B cell (primary cell): ENCODE measurements at regions not wholly inside any gene's neighbourhood (a gene's known extent, or its start where the extent isn't known, plus 50 kb on each side); places are given as distances from the start of the nearest gene placed in this dataset.

Experiments
- ATAC-seq: fragments of 200-7000 bp; cut with Tn5 transposase; one replicate; pipeline ENCODE4 v1.10.0; 2021; ENCODE audit warnings: low read depth, mild to moderate bottlenecking, moderate number of reproducible peaks, moderate library complexity
- CTCF ChIA-PET: fragments of 350-600 bp; sonication (Branson Sonifier 250); formaldehyde crosslinking; loops from one replicate; lab custom pipeline; 2021; ENCODE audit warnings: antibody characterized with exemption, inconsistent platforms; lab: Charles Lee
- POLR2A ChIA-PET: fragments of 350-600 bp; sonication (Branson Sonifier 250); formaldehyde crosslinking; loops from one replicate; lab custom pipeline; 2021; ENCODE audit warnings: antibody characterized with exemption; lab: Charles Lee
- DNase-seq: peaks from one replicate; pipeline ENCODE4 v3.0.0; 2013
- H2AFZ ChIP-seq: 2 replicates; pipeline ENCODE4 v1.6.1; 2012; ENCODE audit warnings: mild to moderate bottlenecking, low read depth, low read length; ENCODE audit not compliant: insufficient read depth, poor library complexity, severe bottlenecking
- H3K27ac ChIP-seq, 2 donors: 1 replicate in 1 of 2; 2 replicates in 1 of 2; pipeline ENCODE4 v1.5.1; 2012 to 2013; ENCODE audit warnings: low read length in 2 of 2, mild to moderate bottlenecking in 2 of 2, moderate library complexity in 1 of 2
- H3K27me3 ChIP-seq, 4 experiments: fragments of 200-600 bp in 1 of 4; sonication (generic) in 1 of 4; replicated peaks in 1 of 4; 1 replicate in 2 of 4; 2 replicates in 2 of 4; pipeline versions ENCODE4 v1.6.1 to v1.7.0; 2013 to 2016; ENCODE audit warnings: low read length in 3 of 4, mild to moderate bottlenecking in 2 of 4, mixed read lengths in 1 of 4, moderate library complexity in 1 of 4; ENCODE audit not compliant: insufficient read depth in 4 of 4, control insufficient read depth in 3 of 4; ENCODE audit errors: control extremely low read depth in 1 of 4
- H3K36me3 ChIP-seq, 2 experiments: replicated peaks in 1 of 2; 1 replicate in 1 of 2; 2 replicates in 1 of 2; pipeline versions ENCODE4 v1.6.1 to v1.7.1; 2013; ENCODE audit warnings: low read length in 1 of 2; ENCODE audit not compliant: insufficient read depth in 2 of 2, control insufficient read depth in 1 of 2; ENCODE audit errors: control extremely low read depth in 1 of 2, extremely low read depth in 1 of 2
- H3K4me1 ChIP-seq, 2 donors: fragments of 200-600 bp in 1 of 2; sonication (generic) in 1 of 2; 1 replicate in 1 of 2; 2 replicates in 1 of 2; pipeline versions ENCODE4 v1.5.1 to v1.6.1; 2013 to 2017; ENCODE audit warnings: low read length in 2 of 2; ENCODE audit not compliant: control insufficient read depth in 2 of 2, insufficient read depth in 2 of 2
- H3K4me2 ChIP-seq: replicated peaks from 2 replicates; pipeline ENCODE3; 2012; ENCODE audit warnings: mild to moderate bottlenecking, low read depth, low read length; ENCODE audit not compliant: poor library complexity, severe bottlenecking
- H3K4me3 ChIP-seq, 5 experiments: fragments of 200-600 bp in 1 of 5; sonication (generic) in 1 of 5; 1 replicate in 3 of 5; 2 replicates in 2 of 5; pipeline versions ENCODE4 v1.5.1 to v1.7.0; 2011 to 2016; ENCODE audit warnings: low read length in 4 of 5, mild to moderate bottlenecking in 4 of 5, low read depth in 2 of 5, control low read depth in 1 of 5, moderate library complexity in 1 of 5; ENCODE audit not compliant: insufficient read depth in 1 of 5; ENCODE audit errors: control extremely low read depth in 1 of 5, extremely low read depth in 1 of 5
- H3K79me2 ChIP-seq: fragments of 200-600 bp; sonication (generic); one replicate; pipeline ENCODE4 v1.6.0; 2016; ENCODE audit warnings: low read length; ENCODE audit not compliant: control insufficient read depth, insufficient read depth
- H3K9ac ChIP-seq: fragments of 200-600 bp; sonication (generic); 2 replicates; pipeline ENCODE4 v1.6.1; 2017; ENCODE audit warnings: mild to moderate bottlenecking, low read length, moderate library complexity
- H3K9me3 ChIP-seq, 3 donors: one replicate each; pipeline versions ENCODE4 v1.6.1 to v1.7.1; 2013; ENCODE audit warnings: low read length in 2 of 3; ENCODE audit not compliant: control insufficient read depth in 2 of 3, insufficient read depth in 1 of 3; ENCODE audit errors: control extremely low read depth in 1 of 3
- H4K20me1 ChIP-seq: 2 replicates; pipeline ENCODE4 v1.6.0; 2012; ENCODE audit warnings: mild to moderate bottlenecking, low read length; ENCODE audit not compliant: insufficient read depth, control insufficient read depth, poor library complexity, severe bottlenecking
- H3K27ac Mint-ChIP-seq: one replicate; pipeline ENCODE4 v1.8.0; 2021; ENCODE audit warnings: mixed read lengths
- H3K27me3 Mint-ChIP-seq: one replicate; pipeline ENCODE4 v1.8.0; 2021; ENCODE audit warnings: mixed read lengths
- H3K4me1 Mint-ChIP-seq: one replicate; pipeline ENCODE4 v1.8.0; 2021; ENCODE audit warnings: mixed read lengths
- H3K4me3 Mint-ChIP-seq: one replicate; pipeline ENCODE4 v1.8.0; 2021; ENCODE audit warnings: mixed read lengths
- H3K9me3 Mint-ChIP-seq: one replicate; pipeline ENCODE4 v1.8.0; 2022; ENCODE audit warnings: mixed read lengths; ENCODE audit not compliant: insufficient read depth
- CTCF ChIP-seq: fragments of 200-600 bp; IDR thresholded peaks from one replicate; pipeline ENCODE4 v1.8.0; 2022; ENCODE audit warnings: antibody characterized with exemption, mild to moderate bottlenecking
- EZH2 ChIP-seq: IDR thresholded peaks from 2 replicates; pipeline ENCODE4 v1.6.1; 2012; ENCODE audit warnings: borderline replicate concordance, low read depth, mild to moderate bottlenecking, moderate library complexity, low read length; ENCODE audit not compliant: insufficient read depth, poor library complexity, severe bottlenecking
- WGBS: methylation state at CpG from one replicate; pipeline ENCODE4 v1.1.5; 2013; ENCODE audit warnings: missing lambda C conversion rate; ENCODE audit not compliant: insufficient coverage; 5-methylcytosine and 5-hydroxymethylcytosine counted together
- intact Hi-C: fragments of 100-400 bp; cut with micrococcal nuclease; formaldehyde crosslinking; loops from one replicate; pipeline ENCODE4 v1.10.0; 2022

- DNase-seq (no peak), ATAC-seq (no peak)
- Histone ChIP-seq H3K9me3 (peaks cover 0 to 6% (median 0%) of the 10 kb centered on the region in 3 donors), H2AFZ (no peak overlapping the region), H3K27me3 (no peaks in the 10 kb centered on the region), H3K4me2 (no peak overlapping the region), H3K4me3 (no peak overlapping the region), H3K4me1 (no peaks in the 10 kb centered on the region), H3K79me2 (no peaks in the 10 kb centered on the region), H4K20me1 (no peaks in the 10 kb centered on the region), H3K9ac (no peak overlapping the region), H3K36me3 (no peaks in the 10 kb centered on the region), H3K27ac (no peak overlapping the region)
- no peak for TF ChIP-seq EZH2
- no peak for TF ChIP-seq CTCF
- Mint-ChIP-seq H3K27ac (no peak overlapping the region), H3K27me3 (peaks cover 3% of the 10 kb centered on the region), H3K4me3 (no peak overlapping the region), H3K9me3 (peaks cover 6% of the 10 kb centered on the region), H3K4me1 (no peaks in the 10 kb centered on the region)
- ChIA-PET POLR2A (no interaction called here), CTCF (interaction anchor here (0.9 kb wide), 1 partner anchor 277 kb away, joined by 3 read pairs; no protein-coding TSS in a partner anchor)
- intact Hi-C loops: no loop called here
- 93% methylated on average over 5 of the region's 5 CpGs for WGBS
Measured at GRCh38 chr18:56368066-56368465, 270.3 kb downstream of the TXNL1 start.

- no peak for TF ChIP-seq CTCF
- intact Hi-C loops: no loop called here
- DNase-seq: no peak
- Histone ChIP-seq H3K27ac (no peak overlapping the region), H3K79me2 (no peaks in the 10 kb centered on the region), H4K20me1 (no peaks in the 10 kb centered on the region), H3K4me1 (no peaks in the 10 kb centered on the region), H3K36me3 (no peaks in the 10 kb centered on the region), H3K9me3 (peaks cover 2 to 8% (median 6%) of the 10 kb centered on the region in 3 donors), H3K9ac (no peak overlapping the region), H3K27me3 (no peaks in the 10 kb centered on the region), H3K4me2 (no peak overlapping the region), H3K4me3 (no peak overlapping the region), H2AFZ (no peak overlapping the region)
- ChIA-PET POLR2A (no interaction called here), CTCF (no interaction called here)
- no peak overlapping the region for H3K27ac Mint-ChIP-seq
- H3K4me3 Mint-ChIP-seq: no peak overlapping the region
- no peak for ATAC-seq
- H3K27me3 Mint-ChIP-seq: no peaks in the 10 kb centered on the region
- H3K4me1 Mint-ChIP-seq: no peaks in the 10 kb centered on the region
- H3K9me3 Mint-ChIP-seq: peaks cover 9% of the 10 kb centered on the region
- WGBS: no CpG with 5 or more reads among the region's 5 CpGs
Measured at GRCh38 chr18:56358608-56359280, 279.6 kb downstream of the TXNL1 start.
